ENCODE measurements at regions not wholly inside any gene's neighbourhood (a gene's known extent, or its start where the extent isn't known, plus 50 kb on each side); places are given as distances from the start of the nearest gene placed in this dataset.
"Not testable (repeated sequence)": the region's sequence is repeated elsewhere in the genome, so short reads cannot be mapped to it uniquely, and the experiment has no call there.

- DNase-seq = no peak
Measured at GRCh38 chr15:38002883-38003477, 68.5 kb downstream of the TMCO5A start.

- no peak for DNase-seq
Measured at GRCh38 chr15:38004218-38004861, 69.9 kb downstream of the TMCO5A start.

- DNase-seq = no peak
Measured at GRCh38 chr15:38005953-38006808, 71.7 kb downstream of the TMCO5A start.

GRCh38 chr15:38010395-38010794 lies 76.0 kb downstream of the TMCO5A start:
- DNase-seq = no peak

- no peak for DNase-seq
Measured at GRCh38 chr15:38012894-38013293, 78.5 kb downstream of the TMCO5A start.

GRCh38 chr15:38017721-38018120 lies 83.3 kb downstream of the TMCO5A start:
- no peak for DNase-seq

- no peak for DNase-seq
Measured at GRCh38 chr15:38019066-38019465, 84.6 kb downstream of the TMCO5A start.

GRCh38 chr15:38021259-38021658 lies 86.8 kb downstream of the TMCO5A start:
- DNase-seq = no peak

GRCh38 chr15:38024293-38025091 lies 90.1 kb downstream of the TMCO5A start:
- no peak for DNase-seq

- not testable (repeated sequence) for DNase-seq
Measured at GRCh38 chr15:38025656-38026055, 91.2 kb downstream of the TMCO5A start.

GRCh38 chr15:38028869-38029268 lies 94.4 kb downstream of the TMCO5A start:
- DNase-seq = no peak

- no peak for DNase-seq
Measured at GRCh38 chr15:38029736-38030135, 95.3 kb downstream of the TMCO5A start.

- no peak for DNase-seq
Measured at GRCh38 chr15:38030609-38031008, 96.2 kb downstream of the TMCO5A start.

- no peak for DNase-seq
Measured at GRCh38 chr15:38035701-38036100, 101.3 kb downstream of the TMCO5A start.

GRCh38 chr15:38036790-38037338 lies 102.4 kb downstream of the TMCO5A start:
- no peak for DNase-seq

GRCh38 chr15:38038659-38039442 lies 104.4 kb downstream of the TMCO5A start:
- DNase-seq = no peak

- DNase-seq = no peak
Measured at GRCh38 chr15:38040615-38041014, 106.2 kb downstream of the TMCO5A start.

- no peak for DNase-seq
Measured at GRCh38 chr15:38041576-38041975, 107.1 kb downstream of the TMCO5A start.

GRCh38 chr15:38042211-38042610 lies 107.8 kb downstream of the TMCO5A start:
- no peak for DNase-seq

- no peak for DNase-seq
Measured at GRCh38 chr15:38042707-38043445, 108.4 kb downstream of the TMCO5A start.
